Stimulated activated CD4-positive, alpha-beta T cell treated with anti-CD3 and anti-CD28 coated beads, TNF-alpha, amount 100 ng/mL, for 1 hour (primary cell): ENCODE measurements at regions not wholly inside any gene's neighbourhood (a gene's known extent, or its start where the extent isn't known, plus 50 kb on each side); places are given as distances from the start of the nearest gene placed in this dataset.

Experiments used
- DNase-seq, 3 donors: peaks; one replicate each; pipeline ENCODE4 v3.0.0-alpha.2; 2020; ENCODE audit warnings: low read depth in 3 of 3, low spot score in 1 of 3

GRCh38 chr18:66759050-66759828, 155.3 kb upstream of the CDH19 start:
- DNase-seq, result no peak

- no peak for DNase-seq
Observed at GRCh38 chr18:66757946-66758345, 154.1 kb upstream of the CDH19 start.

DNA sequence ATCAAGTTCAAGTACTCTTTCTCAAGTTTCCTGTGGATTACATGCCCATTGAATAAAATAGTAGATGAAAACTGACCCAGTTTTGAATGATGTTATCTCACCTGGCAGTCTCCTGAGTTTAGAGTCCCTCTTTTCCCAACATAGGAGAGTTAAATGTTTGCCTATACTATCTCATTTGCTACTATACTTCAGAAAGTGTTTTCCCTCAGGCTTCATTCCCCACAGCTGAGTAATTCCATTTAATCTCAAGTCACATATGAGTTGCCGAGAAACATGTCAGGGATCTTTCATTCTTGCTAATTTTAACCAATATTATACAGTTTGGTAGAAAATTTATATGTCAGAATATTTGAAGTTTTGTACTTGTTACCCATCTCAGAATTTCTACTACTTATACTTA, 150.4 kb upstream of the CDH19 start:
- DNase-seq, result no peak

GRCh38 chr18:66752733-66753132, 148.8 kb upstream of the CDH19 start:
- no peak for DNase-seq

- no peak for DNase-seq
Observed at GRCh38 chr18:66749481-66750035, 145.7 kb upstream of the CDH19 start.

GRCh38 chr18:66749030-66749429, 145.1 kb upstream of the CDH19 start:
- DNase-seq, result no peak

DNA sequence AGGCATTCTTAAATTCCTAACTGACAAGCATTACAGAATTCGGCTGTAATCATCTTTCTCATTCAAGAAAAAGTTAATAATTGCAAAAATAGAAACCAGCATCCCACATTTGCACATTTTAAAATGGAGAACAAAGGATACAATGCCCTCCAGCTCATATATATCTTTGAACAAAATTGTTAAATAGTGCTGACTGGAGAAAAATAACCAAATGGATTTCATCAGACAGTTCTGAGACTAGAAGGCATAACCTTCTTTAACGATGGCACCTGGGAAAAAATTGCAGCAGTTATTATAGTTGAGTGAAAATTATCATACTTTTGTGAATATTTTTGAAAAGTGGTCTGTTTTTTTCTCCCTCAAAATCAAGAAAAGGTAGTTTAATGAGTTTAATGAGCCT, 138.9 kb upstream of the CDH19 start:
- DNase-seq, result no peak

DNA sequence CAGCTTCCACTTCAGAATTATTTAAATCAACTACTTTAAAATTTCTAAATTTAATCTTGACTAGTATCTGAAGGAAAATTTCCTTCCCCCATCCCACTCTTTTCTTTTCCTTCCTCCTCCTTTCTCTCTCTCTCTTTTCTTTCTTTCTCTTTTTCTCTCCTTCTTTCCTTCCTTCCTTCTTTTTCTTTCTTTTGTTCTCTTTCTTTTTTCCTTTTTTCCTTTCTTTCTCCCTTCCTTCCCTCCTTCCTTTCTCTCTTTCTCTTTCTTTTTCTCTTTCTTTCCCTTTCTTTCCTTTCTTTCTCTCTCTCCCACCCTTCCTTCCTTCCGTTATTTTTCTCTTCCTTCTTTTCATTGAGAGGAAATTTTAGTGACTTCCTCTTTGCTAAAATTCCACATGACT, 132.0 kb upstream of the CDH19 start:
- DNase-seq, result no peak

DNA sequence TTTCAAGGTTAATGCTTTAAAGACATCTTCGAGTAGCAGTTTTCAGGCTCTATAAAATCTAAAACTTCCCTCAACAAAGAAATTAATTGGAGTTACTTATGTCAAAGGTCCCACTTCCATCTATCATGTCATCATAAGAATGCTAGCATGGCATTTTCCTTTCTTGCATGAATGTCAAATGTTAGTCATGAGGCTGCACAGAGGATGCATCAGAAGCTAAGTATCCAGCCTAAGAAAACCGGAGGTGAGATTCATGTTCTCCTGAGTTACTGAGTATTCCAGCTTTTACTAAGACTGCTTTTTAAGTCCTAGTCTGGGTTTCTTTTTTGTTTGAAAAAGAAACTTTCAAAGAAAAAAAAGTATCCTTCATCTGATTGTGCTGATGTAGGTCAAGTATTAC, 130.6 kb upstream of the CDH19 start:
- DNase-seq, result no peak

- no peak for DNase-seq
Observed at GRCh38 chr18:66731890-66732289, 128.0 kb upstream of the CDH19 start.

DNA sequence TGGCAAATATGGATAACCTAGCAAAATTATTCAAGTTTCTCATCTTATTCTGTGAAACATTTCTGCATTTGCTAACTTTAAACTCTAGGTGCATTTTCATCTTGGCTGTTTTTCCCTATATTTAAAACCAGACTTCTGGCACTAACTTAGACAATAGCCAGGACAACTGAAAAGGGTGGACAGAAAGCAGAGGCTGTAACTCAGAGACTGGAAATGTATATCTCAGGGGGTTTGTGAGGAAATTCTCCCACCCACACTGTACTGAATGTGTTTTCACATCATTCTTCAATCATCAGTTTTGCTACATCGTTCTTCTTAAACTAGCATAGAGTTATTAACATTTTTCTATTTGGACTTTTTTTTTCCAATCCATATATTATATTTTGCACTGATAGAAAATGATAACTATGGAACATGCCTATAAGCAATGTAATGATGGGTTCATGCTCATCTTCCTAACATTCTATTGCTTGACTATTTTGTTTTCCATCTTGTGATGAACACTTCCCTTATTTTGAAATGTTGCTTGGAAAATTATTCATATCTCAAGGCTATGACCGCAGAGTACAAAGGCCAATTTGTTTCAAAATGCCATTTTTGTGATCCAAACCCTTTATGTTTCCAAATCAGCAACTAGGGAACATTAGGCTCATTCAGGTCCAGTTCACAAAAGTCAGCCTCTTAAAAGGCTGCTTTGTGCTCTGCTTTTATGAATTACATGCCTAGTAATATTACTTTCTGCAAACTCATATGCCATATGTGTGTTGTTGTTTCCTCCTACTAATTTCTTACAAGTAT, 125.8 kb upstream of the CDH19 start:
- no peak for DNase-seq

DNA sequence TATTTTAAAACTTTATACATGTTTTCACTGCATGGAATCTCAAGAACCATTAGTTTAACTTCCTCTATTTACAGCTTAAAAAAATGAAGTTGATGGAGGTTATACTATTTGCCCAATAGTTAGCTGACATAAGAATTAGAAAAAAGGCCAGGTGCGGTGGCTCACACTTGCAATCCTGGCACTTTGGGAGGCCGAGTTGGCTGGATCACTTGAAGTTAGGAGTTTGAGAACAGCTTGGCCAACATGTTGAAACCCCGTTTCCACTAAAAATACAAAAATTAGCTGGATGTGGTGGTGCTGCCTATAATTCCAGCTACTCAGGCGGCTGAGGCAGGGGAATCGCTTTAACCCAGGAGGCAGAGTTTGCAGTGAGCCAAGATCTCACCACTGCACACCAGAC, 125.1 kb upstream of the CDH19 start:
- no peak for DNase-seq

- no peak for DNase-seq
Observed at GRCh38 chr18:66727991-66728390, 124.1 kb upstream of the CDH19 start.

- no peak for DNase-seq
Observed at GRCh38 chr18:66724664-66725356, 120.9 kb upstream of the CDH19 start.

DNA sequence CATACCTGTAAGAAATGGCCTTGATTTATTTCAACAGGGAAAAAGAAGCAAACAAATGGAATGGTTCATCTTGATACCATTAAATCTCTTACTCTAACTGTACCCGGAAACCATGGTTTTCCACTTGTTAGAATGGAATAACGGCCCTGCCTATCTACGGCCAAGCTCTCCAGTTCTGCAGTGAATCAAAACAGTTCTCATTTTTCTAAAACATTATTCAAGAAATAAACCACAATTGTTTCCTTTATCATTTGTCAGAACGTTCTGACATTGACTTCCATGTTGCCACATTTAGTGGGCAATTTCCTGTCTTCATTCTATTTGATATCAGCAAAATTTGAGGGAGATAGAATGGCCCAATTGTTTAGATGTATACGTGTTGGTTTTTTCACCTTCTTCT, 118.8 kb upstream of the CDH19 start:
- DNase-seq, result no peak

GRCh38 chr18:66708646-66709045, 104.8 kb upstream of the CDH19 start:
- DNase-seq, result no peak

DNA sequence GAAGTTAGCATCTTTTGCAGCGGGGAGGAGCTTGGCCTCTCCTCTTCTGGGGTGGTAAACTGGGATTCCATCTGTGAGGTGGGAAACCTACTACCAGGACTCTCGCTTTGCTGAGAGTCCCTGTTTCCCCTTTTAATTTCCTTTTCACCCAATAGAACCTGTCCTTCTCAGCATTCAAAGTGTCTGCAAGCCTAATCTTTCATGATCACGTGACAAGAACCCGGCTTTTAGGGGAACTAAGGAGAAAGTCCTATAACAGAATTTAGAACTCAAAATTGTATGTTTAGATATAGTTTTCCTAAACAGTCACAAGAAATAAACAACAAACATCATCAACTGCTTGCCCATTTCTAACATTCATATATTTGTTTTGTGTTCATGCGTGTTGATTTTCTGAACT, 103.6 kb upstream of the CDH19 start:
- no peak for DNase-seq

GRCh38 chr18:66695281-66695680, 91.4 kb upstream of the CDH19 start:
- no peak for DNase-seq

DNA sequence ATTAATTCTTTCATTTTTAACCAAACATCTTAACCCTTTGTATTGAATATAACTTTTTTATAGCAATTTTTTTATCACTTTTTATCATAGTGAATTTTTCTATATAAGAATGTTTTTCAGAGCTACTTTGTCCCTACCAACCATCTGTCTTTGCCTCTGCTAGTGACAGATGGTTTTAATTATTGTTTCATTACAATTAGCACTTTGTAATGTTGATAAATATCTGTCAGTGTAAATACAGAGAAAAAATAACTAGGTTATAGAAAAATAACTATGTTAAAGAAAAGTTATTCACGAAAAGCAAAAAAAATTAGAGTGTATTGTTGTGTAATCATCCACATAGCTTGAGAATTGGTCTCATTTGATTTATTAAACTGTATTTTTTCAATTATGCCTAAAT, 91.0 kb upstream of the CDH19 start:
- DNase-seq, result no peak

DNA sequence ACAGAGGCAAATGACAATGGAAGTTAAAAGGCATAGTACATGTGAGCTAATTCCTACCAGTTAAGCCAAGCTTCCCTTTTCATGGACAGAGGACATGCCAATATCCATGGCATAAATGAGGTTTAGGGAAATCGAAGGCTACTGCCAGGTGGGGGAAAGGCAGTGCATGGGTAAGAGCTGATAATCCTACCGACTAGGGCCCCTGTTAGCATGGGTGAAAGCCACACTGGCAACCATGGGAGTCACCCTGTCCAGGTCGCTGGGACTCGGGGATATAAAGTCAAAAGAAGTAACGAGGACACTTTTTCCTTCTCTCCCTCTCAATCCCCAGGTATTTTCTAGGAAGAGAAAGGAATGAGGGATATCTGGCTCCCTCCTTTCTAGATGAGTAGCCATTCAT, 83.7 kb upstream of the CDH19 start:
- DNase-seq, result no peak

DNA sequence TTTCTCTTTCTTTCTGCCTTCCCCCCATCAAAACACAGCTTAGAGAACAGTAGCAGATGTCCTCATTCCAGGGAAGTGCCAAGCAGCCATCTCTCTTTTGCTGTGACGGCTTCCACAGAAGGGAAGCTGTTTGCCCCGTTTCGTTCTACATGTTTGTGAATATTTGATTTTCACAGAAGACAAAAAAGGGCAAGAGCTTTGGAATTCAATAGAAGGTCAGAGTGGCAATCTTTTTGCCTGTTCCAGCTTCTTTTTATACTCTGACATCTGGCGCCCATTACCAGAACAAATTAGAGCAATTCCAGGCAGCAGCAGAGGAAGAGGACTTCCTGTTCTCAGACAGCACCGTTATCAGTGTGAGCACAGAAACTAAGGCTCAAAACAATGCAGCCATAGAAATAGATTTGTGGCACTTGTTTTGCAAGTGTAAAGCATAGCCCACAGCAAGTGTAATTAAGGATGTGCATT, 79.0 kb upstream of the CDH19 start:
- DNase-seq, result no peak

DNA sequence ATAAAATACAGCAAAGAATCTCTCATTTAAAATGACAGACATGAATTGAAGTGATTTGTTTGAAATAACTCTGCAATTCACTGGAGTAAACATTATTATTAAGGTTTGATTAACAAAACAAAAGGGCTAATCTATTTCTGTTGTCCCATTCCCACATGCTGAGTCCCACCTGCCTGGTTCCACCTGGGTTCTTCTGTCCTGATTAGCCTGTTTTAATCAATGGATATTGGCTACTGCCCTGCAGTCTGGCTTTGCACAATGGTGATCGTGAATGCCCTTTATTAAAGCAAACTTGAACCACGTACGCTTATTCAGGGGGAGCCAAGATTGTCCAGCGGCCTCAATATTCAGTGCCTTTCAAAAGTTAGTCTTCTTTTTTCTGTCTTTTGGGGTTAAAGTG, 72.8 kb upstream of the CDH19 start:
- DNase-seq, result no peak
